GM19043 (cell line): ENCODE measurements at regions not wholly inside any gene's neighbourhood (a gene's known extent, or its start where the extent isn't known, plus 50 kb on each side); places are given as distances from the start of the nearest gene placed in this dataset.
"Not testable (repeated sequence)": the region's sequence is repeated elsewhere in the genome, so short reads cannot be mapped to it uniquely, and the experiment has no call there.

Source experiments
- ATAC-seq: cut with Tn5 transposase; IDR thresholded peaks from one replicate; pipeline ENCODE4 v1.9.1; 2021; ENCODE audit warnings: low read depth; ENCODE audit not compliant: unreplicated experiment

DNA sequence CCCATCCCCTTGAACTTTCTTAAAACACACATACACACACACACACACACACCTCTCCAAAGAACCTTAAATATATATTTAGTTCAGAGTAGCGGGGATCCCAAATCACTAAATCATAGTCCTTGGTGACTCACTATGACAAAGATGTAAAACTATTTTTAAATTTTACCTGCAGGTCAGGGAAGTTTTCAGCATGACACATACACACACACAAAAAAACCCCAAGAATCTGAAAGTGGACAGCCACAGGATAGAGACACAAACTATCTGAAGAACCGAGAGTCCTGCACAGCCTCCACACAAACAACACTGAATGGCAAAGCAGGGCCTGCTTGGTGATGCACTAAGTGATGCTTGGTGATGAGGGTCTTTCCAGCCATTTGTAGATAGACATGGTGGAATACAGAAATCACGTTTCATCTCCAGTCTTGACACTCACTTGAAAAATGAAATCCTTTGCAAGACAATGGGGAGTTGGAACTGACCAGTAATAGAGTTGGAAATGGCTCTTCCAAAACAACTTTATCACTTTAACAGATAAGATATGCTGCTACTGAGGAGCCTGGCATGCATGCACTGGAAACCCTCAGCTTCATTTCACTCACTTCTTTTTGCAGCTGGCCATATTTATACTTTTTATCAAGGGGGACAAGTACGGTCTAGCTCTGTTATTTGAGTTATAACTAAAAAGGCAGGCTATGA lies 307.3 kb downstream of the RAPGEF2 start:
- no peak for ATAC-seq

DNA sequence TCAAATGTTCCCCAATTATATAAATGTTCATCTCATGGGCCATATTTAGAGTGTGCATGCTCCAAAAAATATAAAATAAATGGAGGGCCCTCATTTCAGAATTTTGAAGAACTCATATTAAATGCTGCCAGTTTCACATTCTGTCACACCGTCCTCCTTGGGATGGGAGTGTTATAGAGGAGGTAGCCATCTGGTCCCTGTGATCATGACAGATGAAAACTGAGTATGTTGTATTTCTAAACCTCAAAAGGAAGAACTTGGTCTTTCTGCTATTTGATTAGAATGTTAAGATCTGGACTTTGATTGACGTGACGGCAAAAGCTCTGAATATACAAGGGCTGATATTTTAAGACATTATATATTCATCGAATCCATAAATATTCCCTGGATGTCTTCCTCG lies 308.0 kb downstream of the RAPGEF2 start:
- ATAC-seq = no peak

DNA sequence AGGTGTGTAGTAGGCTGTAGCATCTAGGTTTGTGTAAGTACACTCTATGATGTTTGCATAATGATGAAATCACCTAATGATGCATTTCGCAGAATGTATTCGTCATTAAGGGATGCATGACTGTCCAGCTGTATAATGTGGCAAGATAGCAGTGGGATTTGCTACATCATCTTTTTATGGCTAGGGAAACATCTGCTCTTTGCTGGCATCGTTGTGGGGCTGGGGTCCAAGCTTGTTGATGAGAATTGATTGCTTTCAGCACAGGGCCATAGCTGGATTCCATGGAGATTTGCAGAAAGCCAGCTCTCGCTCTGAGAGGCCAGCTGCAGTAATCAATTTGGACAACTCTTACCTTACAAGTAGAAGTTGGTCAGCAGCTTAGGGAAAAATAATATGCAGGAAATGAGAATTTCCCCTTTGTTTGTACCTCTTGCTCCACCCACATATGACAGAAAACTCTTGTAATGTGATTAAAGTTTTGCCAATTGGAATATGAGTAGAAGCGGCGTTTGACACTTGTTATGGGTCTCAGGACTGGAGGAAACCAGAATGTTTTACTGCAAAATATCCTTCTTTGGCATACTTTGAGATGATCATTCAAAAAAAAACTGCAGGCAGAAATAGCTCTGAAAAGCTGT lies 310.5 kb downstream of the RAPGEF2 start:
- no peak for ATAC-seq

DNA sequence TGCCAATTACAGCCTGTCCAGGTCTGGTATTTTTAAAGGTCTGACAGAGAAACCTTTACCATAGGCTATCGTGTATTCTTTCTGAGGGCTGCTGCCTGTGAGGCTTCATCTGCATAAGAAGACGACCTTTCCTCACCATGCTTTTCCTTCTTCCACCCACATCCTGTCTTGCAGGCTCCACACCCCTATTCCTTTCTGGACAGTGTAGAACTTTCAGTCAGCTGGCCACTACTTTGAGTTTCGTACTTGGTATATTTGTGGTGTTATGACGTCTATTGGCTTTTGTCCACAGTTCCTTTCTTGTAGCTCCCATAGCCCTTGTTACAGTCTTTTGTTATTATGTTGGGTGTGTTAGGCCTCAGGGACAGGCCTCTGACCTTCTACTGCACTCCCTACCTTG lies 311.4 kb downstream of the RAPGEF2 start:
- no peak for ATAC-seq

DNA sequence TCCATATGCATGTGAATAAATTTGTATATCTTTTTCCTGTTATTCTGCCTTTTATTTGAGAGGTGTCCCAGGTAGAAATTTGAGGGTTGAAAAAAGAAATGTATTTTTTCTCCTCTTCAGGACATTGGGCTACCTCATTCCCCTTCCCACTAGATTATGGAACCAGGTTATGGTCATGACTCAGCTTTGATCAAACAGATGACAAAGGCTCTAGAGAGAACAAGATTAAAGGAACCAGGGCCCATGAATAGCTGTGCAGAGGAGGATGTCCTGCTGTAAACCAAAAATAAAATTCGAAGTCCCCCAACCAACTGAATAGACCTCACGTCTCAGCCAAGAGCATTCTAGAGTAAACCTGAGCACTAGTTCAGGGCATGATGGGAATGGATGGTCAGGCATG lies 313.2 kb downstream of the RAPGEF2 start:
- no peak for ATAC-seq

DNA sequence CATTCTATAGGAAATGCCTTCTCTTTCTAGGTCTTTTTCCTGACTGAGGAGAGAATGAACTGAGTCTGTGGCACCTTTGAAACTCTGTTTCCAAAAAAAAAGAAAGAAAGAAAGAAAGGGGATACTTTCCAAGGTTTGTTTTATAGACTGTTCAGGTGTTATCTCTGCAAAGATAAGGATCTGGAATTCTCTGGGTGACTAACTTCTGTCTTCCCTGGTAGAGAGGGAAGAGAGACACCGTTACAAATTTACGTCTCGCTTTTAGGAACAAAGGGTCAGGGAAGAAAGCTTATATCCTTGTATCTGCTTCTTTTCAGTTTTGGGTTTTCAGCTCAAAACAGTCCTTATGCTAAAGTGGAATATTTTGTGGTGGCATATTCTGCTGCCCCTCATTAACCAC lies 314.1 kb downstream of the RAPGEF2 start:
- ATAC-seq = no peak

DNA sequence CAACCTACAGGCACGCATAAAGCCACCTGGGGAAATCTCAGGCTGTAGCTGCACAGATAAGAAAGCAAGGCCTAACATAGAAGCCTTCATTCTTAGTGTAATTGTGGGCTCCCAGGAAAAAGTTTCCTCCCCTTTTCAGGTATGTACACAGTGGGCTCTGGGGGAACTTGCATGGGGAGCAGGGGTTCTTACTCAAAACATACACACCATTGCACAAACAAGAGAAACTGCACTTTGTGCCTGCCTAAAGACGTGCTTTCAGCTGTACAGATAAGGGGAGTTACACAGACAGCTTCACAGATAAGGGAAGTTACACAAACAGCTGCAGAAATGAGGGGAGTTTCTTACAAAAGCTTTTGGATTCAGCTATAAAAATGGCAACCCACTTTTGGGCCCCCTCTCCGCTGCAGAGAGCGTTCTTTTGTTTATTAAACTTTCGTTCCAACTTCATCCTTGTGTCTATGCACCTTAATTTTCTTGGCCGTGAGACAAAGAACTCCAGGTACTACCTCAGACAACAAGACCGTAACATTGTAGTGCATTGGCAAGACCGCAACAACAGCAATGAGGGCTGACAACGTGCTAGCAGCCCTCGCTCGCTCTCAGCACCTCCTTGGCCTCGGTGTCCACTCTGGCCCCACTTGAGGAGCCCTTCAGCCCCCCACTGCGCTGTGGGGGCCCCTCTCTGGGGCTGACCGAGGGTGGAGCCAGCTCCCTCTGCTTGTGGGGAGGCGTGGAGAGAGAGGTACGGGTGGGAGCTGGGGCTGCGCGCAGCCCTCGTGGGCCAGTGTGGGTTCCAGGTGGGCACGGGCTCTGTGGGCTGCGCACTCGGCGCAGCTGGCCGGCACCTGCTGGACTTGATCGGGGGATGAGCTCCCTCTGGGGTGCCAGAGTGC lies 317.5 kb downstream of the RAPGEF2 start:
- no peak for ATAC-seq

DNA sequence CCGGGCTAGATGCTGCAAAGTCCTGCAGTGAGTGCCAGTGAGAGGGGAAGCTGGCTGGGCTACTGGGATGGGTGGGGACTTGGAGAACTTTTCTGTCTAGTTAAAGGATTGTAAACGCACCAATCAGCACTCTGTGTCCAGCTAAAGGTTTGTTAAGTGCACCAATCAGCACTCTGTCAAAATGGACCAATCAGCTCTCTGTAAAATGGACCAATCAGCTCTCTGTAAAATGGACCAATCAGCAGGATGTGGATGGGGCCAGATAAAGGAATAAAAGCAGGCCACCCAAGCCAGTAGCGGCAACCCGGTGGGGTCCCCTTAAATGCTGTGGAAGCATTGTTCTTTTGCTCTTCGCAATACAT lies 318.2 kb downstream of the RAPGEF2 start:
- not testable (repeated sequence) for ATAC-seq

DNA sequence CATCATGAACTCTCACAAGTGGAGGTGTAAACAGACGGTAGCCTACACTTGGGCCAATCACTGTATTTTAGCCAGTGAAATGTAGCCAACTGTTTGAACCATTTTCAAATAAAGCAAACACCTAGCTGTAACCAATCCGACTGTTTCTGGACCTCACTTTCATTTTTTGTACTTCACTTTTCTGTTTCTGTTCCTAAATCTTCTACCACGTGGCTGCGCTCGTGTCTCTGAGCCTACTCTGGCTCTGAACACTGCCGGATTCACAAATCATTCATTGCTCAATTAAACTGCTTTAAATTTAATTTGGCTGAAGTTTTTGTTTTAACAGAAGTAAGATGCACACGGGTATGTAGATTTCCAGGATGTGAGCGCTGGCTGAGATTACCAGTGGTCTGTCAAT lies 319.1 kb downstream of the RAPGEF2 start:
- ATAC-seq = no peak

DNA sequence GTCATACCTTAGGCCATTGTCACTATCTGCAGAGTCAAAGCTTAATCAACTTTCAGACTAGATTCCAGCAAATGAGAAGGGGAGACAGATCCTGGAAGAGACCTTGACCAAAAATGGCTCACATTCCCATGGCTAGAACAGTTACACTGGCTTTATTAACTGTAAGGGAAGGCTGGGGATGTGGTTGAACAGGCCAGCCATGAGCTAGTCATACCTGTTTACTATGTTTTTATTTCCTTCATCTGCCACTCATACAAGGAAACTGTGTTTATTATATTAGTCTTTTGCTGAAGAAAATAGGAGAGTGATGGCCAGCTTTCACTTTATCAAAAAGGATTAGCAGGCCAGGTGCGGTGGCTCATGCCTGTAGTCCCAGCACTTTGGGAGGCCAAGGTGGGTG lies 319.7 kb downstream of the RAPGEF2 start:
- ATAC-seq = no peak

DNA sequence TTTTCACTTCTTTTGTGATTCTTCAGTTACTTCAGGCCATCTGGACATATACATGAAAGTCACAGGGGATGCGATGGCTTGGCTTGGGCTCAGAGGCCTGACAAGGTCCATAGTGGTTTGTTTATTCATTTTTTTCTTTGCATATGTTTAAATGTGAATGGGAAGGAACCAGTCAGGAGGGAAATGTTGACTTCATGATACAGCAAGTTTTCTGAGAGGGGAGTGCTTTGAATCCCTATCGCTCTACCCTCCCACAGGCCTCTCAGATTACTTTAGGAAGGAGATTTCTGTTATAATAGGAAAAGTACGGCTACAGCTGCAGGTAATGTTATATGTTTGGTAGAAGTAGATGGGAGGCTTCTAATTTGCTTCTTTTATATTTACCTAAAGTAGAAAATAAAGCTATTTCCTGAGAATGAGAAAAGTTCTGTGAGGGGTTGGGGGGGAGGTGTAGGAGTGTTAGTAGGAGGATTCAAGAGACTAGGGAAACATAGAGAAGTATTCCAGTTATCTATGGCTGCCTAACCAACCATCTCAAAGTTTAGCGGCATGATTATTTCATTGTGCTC lies 322.9 kb downstream of the RAPGEF2 start:
- no peak for ATAC-seq

DNA sequence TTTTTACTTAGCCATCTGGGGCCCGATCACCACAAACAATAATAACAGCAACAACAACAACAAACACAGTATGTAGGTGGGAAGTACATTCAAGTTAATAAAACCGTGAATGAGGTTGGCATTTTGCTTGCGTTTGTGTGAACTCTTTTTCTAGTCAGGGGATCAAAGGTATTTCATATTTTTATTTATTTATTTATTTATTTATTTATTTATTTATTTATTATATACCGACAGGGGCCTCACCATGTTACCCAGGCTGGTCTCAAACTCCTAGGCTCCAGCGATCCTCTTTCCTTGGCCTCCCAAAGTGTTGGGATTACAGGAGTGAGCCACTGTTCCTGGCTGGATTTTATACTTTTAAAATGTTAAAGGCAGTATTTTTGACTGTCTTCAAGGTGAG lies 325.4 kb downstream of the RAPGEF2 start:
- ATAC-seq = no peak

DNA sequence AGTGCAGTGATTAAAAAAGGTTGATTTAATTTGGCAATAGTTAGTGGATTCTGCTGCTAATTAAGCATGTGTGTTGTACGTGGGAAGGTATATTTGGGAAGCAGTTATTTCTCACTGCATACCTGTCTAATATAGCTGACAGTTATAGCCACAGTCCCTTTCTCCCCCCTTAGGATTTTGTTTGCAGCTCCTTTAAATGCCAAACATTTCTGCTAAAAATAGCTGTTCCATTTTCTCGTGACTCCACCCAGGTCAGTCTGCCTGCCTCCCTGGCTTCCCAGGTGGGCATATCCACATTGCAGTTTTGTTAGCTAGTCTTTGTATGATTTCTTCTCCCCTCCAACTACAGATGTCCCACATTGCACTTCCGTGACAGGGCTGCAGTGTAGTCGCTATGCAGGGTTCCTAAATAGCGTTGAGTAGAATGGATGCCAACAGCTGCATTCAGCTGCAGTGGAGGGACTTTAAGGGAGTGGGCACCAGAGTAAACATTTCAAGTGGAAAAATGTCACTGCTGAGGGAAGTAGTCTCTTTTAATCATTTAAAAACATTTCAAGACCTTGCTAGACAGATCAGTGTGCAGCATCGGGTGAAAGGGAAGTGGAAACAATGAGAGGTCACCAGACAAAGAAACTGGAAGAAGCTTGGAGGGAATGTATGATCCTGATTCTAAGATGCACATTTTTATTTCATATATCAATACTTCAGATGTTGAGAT lies 326.3 kb downstream of the RAPGEF2 start:
- no peak for ATAC-seq

DNA sequence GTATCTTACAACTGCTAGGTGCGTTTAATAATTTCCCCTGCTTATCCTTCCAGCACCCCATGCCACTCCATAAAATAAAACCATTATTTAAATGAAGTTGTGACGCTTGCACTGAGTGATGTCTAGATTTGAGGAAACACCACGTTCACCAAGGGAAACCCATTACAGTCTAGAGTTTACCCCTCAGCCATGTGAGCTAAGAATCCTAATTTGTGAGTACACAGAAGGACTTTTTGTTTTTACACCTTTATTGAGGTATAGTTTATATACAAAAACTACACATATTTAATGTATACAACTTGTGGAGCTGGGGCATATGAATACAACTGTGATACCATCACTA lies 326.8 kb downstream of the RAPGEF2 start:
- ATAC-seq = no peak

DNA sequence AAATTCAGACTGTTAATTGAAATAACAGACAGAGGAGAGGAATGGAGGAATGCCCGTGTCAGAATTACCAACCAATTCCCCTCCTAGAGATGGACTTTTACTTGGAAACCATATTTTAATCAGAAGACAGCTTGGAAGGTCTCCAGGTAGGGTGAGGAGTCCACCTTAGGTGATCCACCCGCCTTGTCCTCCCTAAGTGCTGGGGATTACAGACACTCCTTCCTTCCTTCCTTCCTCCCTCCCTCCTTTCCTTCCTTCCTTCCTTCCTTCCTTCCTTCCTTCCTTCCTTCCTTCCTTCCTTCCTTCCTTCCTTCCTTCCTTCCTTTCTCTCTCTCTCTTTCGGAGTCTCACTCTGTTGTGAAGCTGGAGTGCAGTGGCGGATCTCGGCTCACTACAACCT lies 328.0 kb downstream of the RAPGEF2 start:
- ATAC-seq = no peak

DNA sequence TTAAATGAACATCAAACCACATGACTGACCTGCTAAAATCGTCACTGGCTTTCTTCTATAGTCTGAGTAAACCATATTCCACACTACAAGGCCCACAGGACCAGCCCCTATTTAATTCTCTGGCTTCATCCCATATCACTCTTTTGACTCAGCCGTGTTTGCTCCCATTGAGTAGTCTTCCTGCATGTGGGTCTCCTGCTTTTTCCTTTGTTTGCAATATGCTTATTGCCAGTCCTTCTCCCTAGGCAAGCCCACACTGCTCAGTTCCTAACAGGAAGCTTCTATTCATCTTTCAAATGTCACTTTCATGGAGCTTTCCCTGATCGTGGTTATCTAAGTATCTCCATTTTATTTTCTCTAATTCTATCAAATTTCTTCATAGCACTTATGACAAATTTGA lies 329.6 kb downstream of the RAPGEF2 start:
- ATAC-seq = no peak

DNA sequence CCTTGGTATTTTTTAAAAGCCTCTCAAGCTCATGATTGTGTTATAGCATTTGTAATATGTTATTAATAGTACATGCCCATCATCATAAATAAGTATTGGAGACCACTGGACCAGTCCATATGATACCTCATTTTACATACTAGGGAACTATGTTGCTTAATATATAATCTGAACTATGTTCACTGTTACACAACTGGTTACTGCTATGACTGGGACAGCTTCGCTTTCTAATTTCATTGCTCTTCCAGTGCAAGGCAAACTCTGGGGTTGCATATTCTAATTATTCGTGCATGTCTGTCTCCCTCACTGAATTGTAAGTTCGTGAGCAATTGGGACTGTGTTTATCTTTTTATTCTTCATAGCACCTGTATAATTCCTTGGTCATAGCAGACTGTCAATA lies 330.5 kb downstream of the RAPGEF2 start:
- ATAC-seq = no peak

DNA sequence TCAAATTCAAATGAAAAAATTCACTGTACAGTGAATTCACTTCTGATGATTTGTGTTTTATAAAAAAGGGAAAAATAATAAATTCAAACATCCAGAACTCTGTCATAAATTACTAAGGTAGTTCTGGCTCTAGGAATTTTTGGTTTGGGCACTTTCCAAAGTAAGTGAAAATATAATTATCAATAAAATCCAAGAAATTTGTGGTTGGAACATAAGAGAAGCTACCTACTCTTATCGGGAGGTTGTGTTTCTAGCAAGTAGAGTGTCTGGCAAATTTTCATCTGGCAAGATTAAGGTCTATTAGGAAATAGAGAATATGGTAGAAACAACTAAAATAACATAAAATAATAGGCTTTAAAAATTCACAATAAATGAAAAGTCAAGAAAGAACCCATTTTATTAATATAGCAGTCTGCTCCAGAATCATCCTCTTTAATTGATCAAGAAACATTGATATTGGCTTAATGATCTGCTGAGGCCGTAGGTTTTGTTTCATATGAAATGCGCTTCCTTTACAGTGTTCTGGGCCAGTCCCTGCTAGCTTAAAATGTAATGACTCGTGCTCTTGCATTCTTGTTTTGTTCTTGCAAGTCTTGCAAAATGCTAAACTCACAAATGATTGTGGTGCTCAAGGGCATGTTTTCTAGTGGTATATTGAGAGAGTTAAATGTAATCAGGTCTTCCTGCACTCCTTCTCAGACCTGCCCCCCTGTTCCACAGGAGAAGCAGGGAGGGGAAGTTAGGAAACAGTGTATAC lies 331.4 kb downstream of the RAPGEF2 start:
- no peak for ATAC-seq

DNA sequence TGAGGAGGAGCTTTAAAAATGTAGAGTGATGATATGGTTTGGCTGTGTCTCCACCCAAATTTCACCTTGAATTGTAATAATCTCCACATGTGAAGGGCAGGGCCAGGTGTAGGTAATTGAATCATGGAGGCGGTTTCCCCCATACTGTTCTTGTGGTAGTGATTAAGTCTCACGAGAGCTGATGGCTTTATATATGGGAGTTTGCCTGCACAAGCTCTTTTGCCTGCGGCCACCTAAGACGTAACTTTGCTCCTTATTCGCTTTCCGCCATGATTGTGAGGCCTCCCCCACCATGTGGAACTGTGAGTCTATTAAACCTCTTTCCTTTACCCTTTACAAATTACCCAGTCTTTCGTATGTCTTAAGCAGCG lies 332.0 kb downstream of the RAPGEF2 start:
- ATAC-seq = no peak

DNA sequence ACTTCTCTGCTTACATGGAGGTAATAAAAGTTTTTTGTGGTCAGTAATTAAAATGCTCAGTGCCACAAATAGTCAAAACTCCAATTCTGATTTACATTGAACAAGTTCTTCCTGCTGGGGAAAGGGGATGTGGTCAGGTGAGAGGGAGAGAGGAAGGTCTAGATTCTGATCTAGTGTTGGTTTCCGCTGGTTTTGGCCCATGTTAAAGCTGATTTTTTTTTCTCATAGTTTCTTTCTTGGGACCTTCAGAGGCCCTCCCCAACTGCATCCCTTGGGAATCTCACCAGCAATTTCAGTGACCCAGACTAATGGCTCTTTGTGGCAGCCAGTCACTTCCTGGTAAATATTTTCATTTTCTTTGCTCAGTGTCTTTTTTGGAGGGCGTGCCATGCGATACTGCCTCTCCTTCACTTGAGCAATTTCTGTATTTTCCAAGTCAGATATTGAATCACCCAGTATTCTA lies 332.7 kb downstream of the RAPGEF2 start:
- peak; percentile 45 for ATAC-seq
